HCT116 (cell line): ENCODE measurements at regions not wholly inside any gene's neighbourhood (a gene's known extent, or its start where the extent isn't known, plus 50 kb on each side); places are given as distances from the start of the nearest gene placed in this dataset.

Source experiments
- ATAC-seq: fragments of 200-7000 bp; cut with Tn5 transposase; 2 replicates; pipeline ENCODE4 v1.9.1; 2020; ENCODE audit warnings: mild to moderate bottlenecking, moderate library complexity
- BruUV-seq: library from RNA; stranded (reverse); fragments of 400-500 nt; replicated peaks from 2 replicates; lab custom pipeline; 2021; lab: Mats Ljungman, UMichigan
- CTCF ChIA-PET: fragments of 300-600 bp; sonication (Branson Sonifier 250); formaldehyde crosslinking; loops from one replicate; lab custom pipeline; 2021; ENCODE audit warnings: antibody characterized with exemption; lab: Charles Lee
- POLR2A ChIA-PET: fragments of 300-600, 350-600 bp; sonication (Branson Sonifier 250); formaldehyde crosslinking; loops from one replicate; lab custom pipeline; 2021; ENCODE audit warnings: antibody characterized with exemption; lab: Charles Lee
- RAD21 ChIA-PET, 2 experiments: fragments of 300-600 bp; sonication (Branson Sonifier 250); formaldehyde crosslinking; loops; one replicate each; lab custom pipeline; 2023; ENCODE audit warnings: low total read pairs in 2 of 2; ENCODE audit not compliant: uncharacterized antibody in 2 of 2, unreplicated experiment in 2 of 2, low non-redundant PET in 1 of 2; lab: Charles Lee
- DNase-seq: peaks from one replicate; pipeline ENCODE4 v3.0.0-alpha.2; 2010; ENCODE audit warnings: low read depth, low spot score
- H2AFZ ChIP-seq: fragments of 200-600 bp; shearing (Covaris generic), sonication (generic); 2 replicates; pipeline ENCODE4 v1.6.1; 2017; ENCODE audit warnings: low read depth, mixed run types, mixed read lengths, antibody characterized with exemption, low read length; ENCODE audit not compliant: poor library complexity, severe bottlenecking
- H3K27ac ChIP-seq: 2 replicates; pipeline ENCODE4 v1.5.1; 2012; ENCODE audit warnings: low read depth, low read length
- H3K27me3 ChIP-seq: fragments of 200-600 bp; sonication (generic); 2 replicates; pipeline ENCODE4 v1.6.1; 2016; ENCODE audit warnings: mixed run types, low read length, mixed read lengths; ENCODE audit not compliant: insufficient read depth
- H3K36me3 ChIP-seq, 2 experiments: fragments of 200-500 bp in 1 of 2; fragments of 200-600 bp in 1 of 2; sonication (Bioruptor generic) in 1 of 2; sonication (generic) in 1 of 2; 2 replicates each; pipeline versions ENCODE4 v1.5.1 to v1.6.1; 2014 to 2016; ENCODE audit warnings: low read length in 2 of 2, inconsistent platforms in 1 of 2, mixed read lengths in 1 of 2, mixed run types in 1 of 2; ENCODE audit not compliant: insufficient read depth in 2 of 2, control insufficient read depth in 1 of 2
- H3K4me1 ChIP-seq, 2 experiments: fragments of 200-600 bp in 1 of 2; sonication (generic) in 1 of 2; 2 replicates each; pipeline versions ENCODE4 v1.5.1 to v1.6.1; 2012 to 2017; ENCODE audit warnings: low read length in 2 of 2, inconsistent platforms in 1 of 2, mild to moderate bottlenecking in 1 of 2, mixed read lengths in 1 of 2, mixed run types in 1 of 2, moderate library complexity in 1 of 2; ENCODE audit not compliant: insufficient read depth in 2 of 2, control insufficient read depth in 1 of 2
- H3K4me2 ChIP-seq: fragments of 200-600 bp; sonication (generic); 2 replicates; pipeline ENCODE4 v1.6.1; 2017; ENCODE audit warnings: mixed run types, low read length, mixed read lengths
- H3K4me3 ChIP-seq, 2 experiments: fragments of 200-600 bp in 1 of 2; sonication (generic) in 1 of 2; replicated peaks in 1 of 2; 2 replicates each; pipeline ENCODE4 v1.5.1; 2011 to 2016; ENCODE audit warnings: low read length in 2 of 2, control low read depth in 1 of 2, low read depth in 1 of 2, mild to moderate bottlenecking in 1 of 2, mixed read lengths in 1 of 2, mixed run types in 1 of 2
- H3K79me2 ChIP-seq: fragments of 200-600 bp; sonication (generic); 2 replicates; pipeline ENCODE4 v1.6.1; 2017; ENCODE audit warnings: mild to moderate bottlenecking, mixed run types, low read length, moderate library complexity, mixed read lengths; ENCODE audit not compliant: insufficient read depth
- H3K9ac ChIP-seq: fragments of 200-600 bp; sonication (generic); 2 replicates; pipeline ENCODE4 v1.6.1; 2016; ENCODE audit warnings: low read length, mixed read lengths
- H3K9me2 ChIP-seq: fragments of 200-600 bp; sonication (generic), shearing (Covaris generic); 2 replicates; pipeline ENCODE4 v1.6.1; 2017; ENCODE audit warnings: mixed run types, mild to moderate bottlenecking, moderate library complexity; ENCODE audit not compliant: insufficient read depth
- H3K9me3 ChIP-seq, 2 experiments: fragments of 200-500 bp in 1 of 2; fragments of 200-600 bp in 1 of 2; sonication (Bioruptor generic) in 1 of 2; sonication (generic) in 1 of 2; 2 replicates each; pipeline ENCODE4 v1.6.1; 2014 to 2017; ENCODE audit warnings: low read length in 2 of 2, mixed read lengths in 2 of 2, inconsistent platforms in 1 of 2, low read depth in 1 of 2, mild to moderate bottlenecking in 1 of 2, mixed run types in 1 of 2, moderate library complexity in 1 of 2; ENCODE audit not compliant: control insufficient read depth in 1 of 2, insufficient read depth in 1 of 2
- H4K20me1 ChIP-seq: fragments of 200-600 bp; sonication (generic), shearing (Covaris generic); 2 replicates; pipeline ENCODE4 v1.6.1; 2017; ENCODE audit warnings: mixed run types, mild to moderate bottlenecking, moderate library complexity; ENCODE audit not compliant: insufficient read depth
- CBX3 ChIP-seq: IDR thresholded peaks from 2 replicates; pipeline ENCODE4 v1.6.1; 2012; ENCODE audit warnings: low read depth
- CEBPB ChIP-seq: IDR thresholded peaks from 2 replicates; pipeline ENCODE4 v1.6.1; 2012; ENCODE audit warnings: low read depth
- CTCF ChIP-seq, 3 experiments: fragments of 200-600 bp in 1 of 3; sonication (generic) in 1 of 3; IDR thresholded peaks in 2 of 3; conservative IDR thresholded peaks in 1 of 3; 2 replicates each; pipeline ENCODE4 v1.5.1; 2012 to 2017; ENCODE audit warnings: low read depth in 2 of 3, low read length in 2 of 3, antibody characterized with exemption in 1 of 3, borderline replicate concordance in 1 of 3, control low read depth in 1 of 3, mild to moderate bottlenecking in 1 of 3, mixed read lengths in 1 of 3, mixed run types in 1 of 3, moderate library complexity in 1 of 3; ENCODE audit not compliant: insufficient read depth in 1 of 3
- EGR1 ChIP-seq: IDR thresholded peaks from 2 replicates; pipeline ENCODE4 v1.6.1; 2012; ENCODE audit warnings: low read depth
- ELF1 ChIP-seq: IDR thresholded peaks from 2 replicates; pipeline ENCODE4 v1.6.1; 2012; ENCODE audit warnings: low read depth, borderline replicate concordance
- EZH2 ChIP-seq: fragments of 200-600 bp; sonication (generic); IDR thresholded peaks from 2 replicates; pipeline ENCODE4 v1.6.1; 2017; ENCODE audit warnings: antibody characterized with exemption, mixed run types
- EZH2phosphoT487 ChIP-seq: fragments of 200-600 bp; IDR thresholded peaks from 2 replicates; pipeline ENCODE4 v1.6.1; 2018; ENCODE audit warnings: antibody characterized with exemption, borderline replicate concordance
- FOSL1 ChIP-seq: IDR thresholded peaks from 2 replicates; pipeline ENCODE4 v1.6.1; 2012; ENCODE audit warnings: low read depth
- JUND ChIP-seq: IDR thresholded peaks from 2 replicates; pipeline ENCODE4 v1.6.1; 2012
- MAX ChIP-seq: IDR thresholded peaks from 2 replicates; pipeline ENCODE4 v1.6.1; 2012
- POLR2A ChIP-seq: IDR thresholded peaks from 2 replicates; pipeline ENCODE4 v1.7.0; 2011; ENCODE audit warnings: borderline replicate concordance; ENCODE audit not compliant: insufficient read depth, insufficient read length; ENCODE audit errors: extremely low read depth
- SIN3A ChIP-seq: IDR thresholded peaks from 2 replicates; pipeline ENCODE4 v1.6.1; 2012; ENCODE audit warnings: low read depth
- SP1 ChIP-seq: IDR thresholded peaks from 2 replicates; pipeline ENCODE4 v1.6.1; 2012; ENCODE audit warnings: low read depth
- SRF ChIP-seq: IDR thresholded peaks from 2 replicates; pipeline ENCODE4 v1.6.1; 2012; ENCODE audit warnings: low read depth
- TCF7L2 ChIP-seq: IDR thresholded peaks from 2 replicates; pipeline ENCODE4 v1.7.0; 2011; ENCODE audit warnings: borderline replicate concordance, inconsistent platforms; ENCODE audit not compliant: insufficient read depth, insufficient read length; ENCODE audit errors: extremely low read depth
- YY1 ChIP-seq: IDR thresholded peaks from 2 replicates; pipeline ENCODE4 v1.6.1; 2011; ENCODE audit warnings: low read length, low read depth, moderate library complexity, mild to moderate bottlenecking; ENCODE audit not compliant: insufficient replicate concordance; ENCODE audit errors: extremely low read depth
- ZBTB33 ChIP-seq: IDR thresholded peaks from 2 replicates; pipeline ENCODE4 v1.6.1; 2011; ENCODE audit warnings: mild to moderate bottlenecking, low read length, moderate library complexity; ENCODE audit not compliant: insufficient replicate concordance; ENCODE audit errors: extremely low read depth
- ZFX ChIP-seq: fragments of 450-650 bp; IDR thresholded peaks from 2 replicates; pipeline ENCODE4 v1.6.1; 2017
- ZNF274 ChIP-seq: fragments of 200-500 bp; sonication (Bioruptor generic); IDR thresholded peaks from 2 replicates; pipeline ENCODE4 v1.6.1; 2014; ENCODE audit warnings: mild to moderate bottlenecking, low read depth, low read length, inconsistent platforms
- intact Hi-C: fragments of 100-400 bp; cut with micrococcal nuclease; formaldehyde crosslinking; loops from 2 replicates; pipeline ENCODE4 v1.10.0; 2022

- DNase-seq (no peak), ATAC-seq (no peak)
- Histone ChIP-seq H3K9me3 (no peaks in the 10 kb centered on the region), H3K9me2 (no peaks in the 10 kb centered on the region), H3K4me3 (no peak overlapping the region), H4K20me1 (no peaks in the 10 kb centered on the region), H2AFZ (no peak overlapping the region), H3K4me1 (no peaks in the 10 kb centered on the region), H3K36me3 (no peaks in the 10 kb centered on the region), H3K27me3 (no peaks in the 10 kb centered on the region), H3K9ac (no peak overlapping the region), H3K27ac (no peak overlapping the region), H3K79me2 (no peaks in the 10 kb centered on the region), H3K4me2 (no peak overlapping the region)
- intact Hi-C loops: no loop called here
- ChIA-PET POLR2A (no interaction called here), CTCF (interaction anchor here (0.8 to 1.4 kb wide), 4 partner anchors 21 to 265 kb away, joined by 3 to 5 read pairs (median 4); no protein-coding TSS in a partner anchor), RAD21 (no interaction called here)
- no peak for TF ChIP-seq CTCF (IDR thresholded peaks at IDR 0.05 in 2 of 3, conservative IDR thresholded peaks at IDR 0.05 in 1 of 3; ENCODE audit: borderline replicate concordance in 1 of 3, insufficient read depth in 1 of 3, low read depth in 2 of 3, low read length in 2 of 3)
- TF ChIP-seq SRF: no peak
- no peak for TF ChIP-seq MAX
- TF ChIP-seq SIN3A: no peak
- TF ChIP-seq ZNF274: no peak
- TF ChIP-seq FOSL1: no peak
- TF ChIP-seq YY1: no peak
- TF ChIP-seq POLR2A: no peak
- TF ChIP-seq JUND: no peak
- no peak for TF ChIP-seq ZBTB33
- no peak for TF ChIP-seq EZH2phosphoT487
- no peak for TF ChIP-seq ZFX
- TF ChIP-seq CEBPB: no peak
- no peak for TF ChIP-seq EGR1
- no peak for TF ChIP-seq TCF7L2
- no peak for TF ChIP-seq CBX3
- no peak for TF ChIP-seq SP1
- no peak for TF ChIP-seq EZH2
- no peak for TF ChIP-seq ELF1
- no TSS peak for BruUV-seq
These were observed 99.2 kb downstream of the SNAPC1 start for GRCh38 chr14:61861320-61861865.
